ENCODE measurements at regions not wholly inside any gene's neighbourhood (a gene's known extent, or its start where the extent isn't known, plus 50 kb on each side); places are given as distances from the start of the nearest gene placed in this dataset.

DNA sequence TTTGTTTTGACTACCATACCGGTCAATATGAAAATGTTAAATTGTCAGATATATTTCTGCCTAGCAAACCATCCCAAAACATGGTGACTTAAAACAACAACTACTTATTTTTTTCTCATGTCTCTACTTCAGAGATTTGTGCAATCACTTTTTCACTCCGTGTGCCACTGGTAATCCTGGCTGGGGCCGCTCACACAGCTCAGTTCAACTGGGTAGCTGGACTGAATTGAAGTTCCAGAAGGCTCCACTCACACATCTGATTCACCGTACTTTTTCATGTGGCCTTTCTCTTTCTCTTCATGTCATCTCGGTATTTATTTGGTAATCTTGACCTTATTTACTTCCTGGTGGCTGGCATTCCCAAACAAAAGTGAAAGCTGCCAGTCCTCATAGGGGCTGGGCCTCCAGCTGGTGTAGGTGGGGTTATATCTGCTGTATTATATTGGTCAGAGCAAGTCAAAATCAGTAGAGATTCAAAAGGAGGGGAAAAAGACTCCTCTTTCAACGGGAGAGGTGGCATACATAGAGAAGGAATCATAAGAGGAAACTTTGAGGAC lies 513.9 kb upstream of the NXPH2 start:
- no peak for DNase-seq
- no peaks in the 10 kb centered on the region for H3K27me3 ChIP-seq (replicated peaks; ENCODE audit: control insufficient read depth, insufficient read depth, low read length)
- intact Hi-C loops (cut with micrococcal nuclease; ENCODE audit: unreplicated experiment) = no loop called here

DNA sequence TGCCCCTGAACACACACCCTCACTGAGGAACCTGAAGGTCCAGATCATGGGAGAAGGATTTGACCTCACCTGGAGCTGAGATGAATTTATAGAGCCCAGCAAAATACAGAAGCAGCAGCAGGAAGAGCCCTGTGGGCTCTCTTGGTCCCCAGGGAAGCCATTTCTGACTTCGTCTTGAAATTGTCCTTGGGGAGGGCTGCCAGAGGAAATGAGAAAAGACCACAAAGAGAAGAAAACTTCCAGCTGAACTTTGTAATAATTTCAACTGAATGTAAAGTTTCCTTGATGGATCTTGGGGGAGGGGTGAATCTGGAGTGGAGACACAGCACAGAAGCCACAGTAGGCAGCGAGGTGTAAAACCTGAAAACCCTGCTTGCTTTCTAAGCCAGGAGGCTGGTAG lies 500.9 kb upstream of the NXPH2 start:
- Histone ChIP-seq H3K36me3 (ENCODE audit: control insufficient read depth, insufficient read depth, low read length) (no peaks in the 10 kb centered on the region), H3K27me3 (replicated peaks; ENCODE audit: control insufficient read depth, insufficient read depth, low read length) (no peaks in the 10 kb centered on the region), H3K9me3 (no peaks in the 10 kb centered on the region; the same call in 1 of the 2 replicates), H3K4me1 (no peaks in the 10 kb centered on the region), H3K4me3 (ENCODE audit: low read depth, low read length) (no peak overlapping the region)
- TF ChIP-seq, protein P1, sequence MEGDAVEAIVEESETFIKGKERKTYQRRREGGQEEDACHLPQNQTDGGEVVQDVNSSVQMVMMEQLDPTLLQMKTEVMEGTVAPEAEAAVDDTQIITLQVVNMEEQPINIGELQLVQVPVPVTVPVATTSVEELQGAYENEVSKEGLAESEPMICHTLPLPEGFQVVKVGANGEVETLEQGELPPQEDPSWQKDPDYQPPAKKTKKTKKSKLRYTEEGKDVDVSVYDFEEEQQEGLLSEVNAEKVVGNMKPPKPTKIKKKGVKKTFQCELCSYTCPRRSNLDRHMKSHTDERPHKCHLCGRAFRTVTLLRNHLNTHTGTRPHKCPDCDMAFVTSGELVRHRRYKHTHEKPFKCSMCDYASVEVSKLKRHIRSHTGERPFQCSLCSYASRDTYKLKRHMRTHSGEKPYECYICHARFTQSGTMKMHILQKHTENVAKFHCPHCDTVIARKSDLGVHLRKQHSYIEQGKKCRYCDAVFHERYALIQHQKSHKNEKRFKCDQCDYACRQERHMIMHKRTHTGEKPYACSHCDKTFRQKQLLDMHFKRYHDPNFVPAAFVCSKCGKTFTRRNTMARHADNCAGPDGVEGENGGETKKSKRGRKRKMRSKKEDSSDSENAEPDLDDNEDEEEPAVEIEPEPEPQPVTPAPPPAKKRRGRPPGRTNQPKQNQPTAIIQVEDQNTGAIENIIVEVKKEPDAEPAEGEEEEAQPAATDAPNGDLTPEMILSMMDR (IDR thresholded peaks at IDR 0.05; ENCODE audit: insufficient read depth in 1 of 2, low read depth in 1 of 2, low read length in 1 of 2, severe bottlenecking in 1 of 2, unreplicated experiment in 1 of 2) = no peak
- H3K27ac Mint-ChIP-seq (ENCODE audit: unreplicated experiment) = no peak overlapping the region
- H3K36me3 Mint-ChIP-seq (ENCODE audit: insufficient read depth, unreplicated experiment) = no peaks in the 10 kb centered on the region
- H3K9me3 Mint-ChIP-seq (ENCODE audit: unreplicated experiment) = no peaks in the 10 kb centered on the region
- H3K4me3 Mint-ChIP-seq (ENCODE audit: unreplicated experiment) = no peak overlapping the region
- POLR2A ChIA-PET = no interaction called here
- no peak for DNase-seq
- intact Hi-C loops (cut with micrococcal nuclease; ENCODE audit: unreplicated experiment) = no loop called here
- CTCF ChIA-PET = no interaction called here
- H3K27me3 Mint-ChIP-seq (ENCODE audit: insufficient read depth, unreplicated experiment) = peaks cover 3% of the 10 kb centered on the region
- no peaks in the 10 kb centered on the region for H3K4me1 Mint-ChIP-seq (ENCODE audit: low read depth, unreplicated experiment)
- BruUV-seq (replicated peaks) = no TSS peak

More for the DNA sequence above, 513.9 kb upstream of the NXPH2 start:
- Mint-ChIP-seq H3K36me3 (ENCODE audit: insufficient read depth, unreplicated experiment) (no peaks in the 10 kb centered on the region), H3K27me3 (ENCODE audit: insufficient read depth, unreplicated experiment) (peaks cover 12% of the 10 kb centered on the region), H3K4me3 (ENCODE audit: unreplicated experiment) (no peak overlapping the region), H3K4me1 (ENCODE audit: low read depth, unreplicated experiment) (no peaks in the 10 kb centered on the region), H3K9me3 (ENCODE audit: unreplicated experiment) (no peaks in the 10 kb centered on the region), H3K27ac (ENCODE audit: unreplicated experiment) (no peak overlapping the region)
- ChIA-PET CTCF (no interaction called here), POLR2A (no interaction called here)
- Histone ChIP-seq H3K9me3 (no peaks in the 10 kb centered on the region), H3K4me3 (ENCODE audit: low read depth, low read length) (no peak overlapping the region), H3K4me1 (no peaks in the 10 kb centered on the region), H3K36me3 (ENCODE audit: control insufficient read depth, insufficient read depth, low read length) (no peaks in the 10 kb centered on the region)
- BruUV-seq (replicated peaks) = no TSS peak
- TF ChIP-seq, protein P1 (IDR thresholded peaks at IDR 0.05; ENCODE audit: insufficient read depth in 1 of 2, low read depth in 1 of 2, low read length in 1 of 2, severe bottlenecking in 1 of 2, unreplicated experiment in 1 of 2) = no peak

DNA sequence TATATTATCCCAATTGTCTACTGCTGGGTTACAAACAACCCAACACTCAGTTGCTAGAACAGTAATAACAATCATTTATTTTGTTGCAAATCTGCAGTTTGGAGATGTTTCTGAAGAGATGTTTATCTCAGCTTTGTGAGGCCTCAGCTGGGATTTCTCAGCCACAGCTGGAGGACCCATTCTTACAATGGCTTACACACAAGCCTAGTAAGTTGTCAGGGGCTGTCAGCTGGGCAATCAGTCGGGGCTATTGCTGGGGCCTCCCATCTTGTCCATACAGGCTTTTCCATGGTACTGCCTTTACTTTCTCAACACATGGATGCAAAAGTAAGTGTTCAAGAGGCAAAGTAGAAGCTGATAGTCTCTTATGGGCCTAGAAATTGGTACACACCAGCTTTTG lies 491.7 kb upstream of the NXPH2 start:
- H3K36me3 ChIP-seq (ENCODE audit: control insufficient read depth, insufficient read depth, low read length) = no peaks in the 10 kb centered on the region
- H3K27me3 ChIP-seq (replicated peaks; ENCODE audit: control insufficient read depth, insufficient read depth, low read length) = no peaks in the 10 kb centered on the region
- CTCF ChIA-PET = no interaction called here
- no peak overlapping the region for H3K27ac Mint-ChIP-seq (ENCODE audit: unreplicated experiment)
- BruUV-seq (replicated peaks) = no TSS peak
- no peak overlapping the region for H3K4me3 ChIP-seq (ENCODE audit: low read depth, low read length)
- intact Hi-C loops (cut with micrococcal nuclease; ENCODE audit: unreplicated experiment) = no loop called here
- TF ChIP-seq, protein P1 (IDR thresholded peaks at IDR 0.05; ENCODE audit: insufficient read depth in 1 of 2, low read depth in 1 of 2, low read length in 1 of 2, severe bottlenecking in 1 of 2, unreplicated experiment in 1 of 2) = no peak
- POLR2A ChIA-PET = no interaction called here
- no peaks in the 10 kb centered on the region for H3K36me3 Mint-ChIP-seq (ENCODE audit: insufficient read depth, unreplicated experiment)
- DNase-seq = no peak
- H3K27me3 Mint-ChIP-seq (ENCODE audit: insufficient read depth, unreplicated experiment) = peaks cover 3% of the 10 kb centered on the region
- no peak overlapping the region for H3K4me3 Mint-ChIP-seq (ENCODE audit: unreplicated experiment)
- no peaks in the 10 kb centered on the region for H3K4me1 Mint-ChIP-seq (ENCODE audit: low read depth, unreplicated experiment)
- H3K4me1 ChIP-seq = no peaks in the 10 kb centered on the region
- H3K9me3 ChIP-seq = no peaks in the 10 kb centered on the region; the same call in 1 of the 2 replicates
- H3K9me3 Mint-ChIP-seq (ENCODE audit: unreplicated experiment) = no peaks in the 10 kb centered on the region

Data from Caco-2 (cell line).